HG03354 (cell line): ENCODE measurements at regions not wholly inside any gene's neighbourhood (a gene's known extent, or its start where the extent isn't known, plus 50 kb on each side); places are given as distances from the start of the nearest gene placed in this dataset.
"Not testable (repeated sequence)": the region's sequence is repeated elsewhere in the genome, so short reads cannot be mapped to it uniquely, and the experiment has no call there.

Experiments used
- ATAC-seq: cut with Tn5 transposase; IDR thresholded peaks from one replicate; pipeline ENCODE4 v1.9.1; 2021; ENCODE audit warnings: mild to moderate bottlenecking; ENCODE audit not compliant: unreplicated experiment, poor library complexity, severe bottlenecking

DNA sequence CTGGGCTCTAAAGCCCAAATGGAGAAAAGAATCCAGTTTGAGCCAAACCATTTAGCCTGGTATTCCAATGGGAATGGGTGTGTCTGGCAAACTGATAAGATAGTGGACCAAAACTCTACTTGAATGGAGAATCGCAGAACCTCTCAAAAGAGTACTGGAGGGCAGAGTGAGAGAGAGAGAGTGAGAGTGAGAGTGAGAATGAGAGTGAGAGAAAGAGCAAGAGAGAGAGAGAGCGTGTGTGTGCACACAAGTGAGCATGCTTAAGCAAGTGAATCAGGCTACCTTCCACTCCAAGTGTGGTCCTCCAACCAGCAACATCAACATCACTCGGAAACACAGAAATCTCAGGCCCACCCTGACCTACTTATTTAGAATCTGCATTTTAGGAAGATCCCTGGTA, 58.8 kb downstream of the UQCRFS1 start:
- no peak for ATAC-seq

DNA sequence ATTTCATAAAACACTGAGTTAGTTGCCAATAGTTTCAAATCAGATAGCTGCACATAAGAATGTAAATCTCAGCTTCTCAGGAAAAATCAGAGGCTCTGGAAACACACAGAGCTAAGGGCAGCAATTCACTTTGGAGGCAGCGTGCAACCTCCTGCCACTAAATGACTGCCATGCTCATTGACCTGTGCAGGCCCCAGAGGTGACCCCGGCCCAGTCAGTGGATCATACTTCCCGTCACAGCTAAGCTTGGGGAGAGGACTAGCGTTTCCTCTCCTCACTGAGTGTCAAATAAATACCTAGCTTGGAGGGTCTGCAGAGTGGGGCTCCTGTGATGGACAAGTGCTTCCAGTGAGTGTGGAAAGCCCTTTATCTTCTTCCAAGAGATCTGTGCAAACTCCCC, 67.2 kb downstream of the UQCRFS1 start:
- no peak for ATAC-seq

DNA sequence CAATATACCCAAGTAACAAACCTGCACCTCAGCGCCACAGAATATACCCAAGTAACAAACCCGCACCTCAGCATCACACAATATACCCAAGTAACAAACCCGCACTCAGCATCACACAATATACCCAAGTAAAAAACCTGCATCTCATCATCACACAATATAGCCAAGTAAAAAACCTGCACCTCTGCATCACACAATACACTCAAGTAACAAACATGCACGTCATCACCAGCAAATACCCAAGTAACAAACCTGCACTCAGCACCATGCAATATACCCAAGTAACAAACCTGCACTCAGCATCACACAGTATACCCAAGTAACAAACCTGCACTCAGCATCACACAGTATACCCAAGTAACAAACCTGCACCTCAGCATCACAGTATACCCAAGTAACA, 69.8 kb downstream of the UQCRFS1 start:
- ATAC-seq: no peak

DNA sequence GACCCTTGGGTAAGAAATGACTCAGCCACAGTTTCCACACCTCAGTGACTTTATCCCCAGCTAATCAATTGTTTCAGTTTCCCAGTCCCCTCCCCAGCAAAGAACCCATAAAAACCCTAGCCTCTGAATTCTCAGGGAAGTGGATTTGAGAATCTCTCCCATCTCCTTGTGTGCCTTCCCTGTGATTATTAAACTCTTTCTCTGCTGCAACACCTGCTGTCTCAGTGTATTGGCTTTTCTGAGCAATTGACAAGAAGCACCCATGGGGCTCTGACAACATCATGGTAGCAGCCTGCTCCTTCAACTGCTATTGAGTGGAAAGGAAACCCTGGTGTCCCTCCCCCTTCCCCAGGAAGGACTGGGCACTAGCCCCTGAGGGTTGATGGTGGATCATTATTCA, 73.7 kb downstream of the UQCRFS1 start:
- no peak for ATAC-seq

DNA sequence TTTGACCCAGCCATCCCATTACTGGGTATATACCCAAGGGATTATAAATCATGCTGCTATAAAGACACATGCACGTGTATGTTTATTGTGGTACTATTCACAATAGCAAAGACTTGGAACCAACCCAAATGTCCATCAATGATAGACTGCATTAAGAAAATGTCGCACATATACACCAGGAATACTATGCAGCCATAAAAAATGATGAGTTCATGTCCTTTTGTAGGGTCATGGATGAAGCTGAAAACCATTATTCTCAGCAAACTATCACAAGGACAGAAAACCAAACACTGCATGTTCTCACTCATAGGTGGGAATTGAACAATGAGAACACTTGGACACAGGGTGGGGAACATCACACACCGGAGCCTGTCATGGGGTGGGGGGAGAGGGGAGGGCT, 74.7 kb downstream of the UQCRFS1 start:
- ATAC-seq: not testable (repeated sequence)

DNA sequence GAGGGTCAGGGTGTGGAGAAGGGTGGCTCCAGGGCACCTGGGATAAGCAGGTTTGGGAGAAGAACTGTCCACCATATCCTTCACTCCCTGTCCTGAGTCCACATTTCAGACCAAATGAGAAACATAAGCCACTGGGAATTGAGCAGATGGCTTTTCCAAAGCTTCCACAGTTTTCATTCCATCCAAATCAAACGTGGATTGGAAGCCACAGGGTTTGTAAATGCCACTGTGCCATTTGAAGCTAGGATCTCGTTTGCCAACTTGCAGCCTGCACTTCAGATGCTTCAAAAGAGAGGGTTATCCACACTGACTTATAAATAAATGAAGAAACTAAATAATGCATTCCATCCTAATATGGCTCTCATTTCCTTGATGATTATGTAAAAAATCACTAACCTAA, 81.5 kb downstream of the UQCRFS1 start:
- ATAC-seq: no peak

DNA sequence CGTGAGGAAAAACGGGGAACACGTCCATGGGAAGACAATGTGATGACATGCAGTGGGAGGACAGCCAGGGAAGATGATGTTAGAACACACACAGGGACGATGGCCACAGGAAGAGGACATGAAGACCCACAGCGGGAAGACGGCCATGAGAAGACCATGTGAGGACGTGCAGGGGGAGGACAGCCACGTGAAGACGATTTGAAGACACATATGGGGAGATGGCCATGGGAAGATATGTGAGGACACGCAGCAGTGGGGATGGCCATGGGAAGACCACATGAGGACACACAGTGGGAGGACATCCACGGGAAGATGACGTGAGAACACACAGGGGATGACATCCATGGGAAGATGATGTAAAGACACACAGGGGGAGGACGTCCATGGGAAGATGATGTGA, 83.8 kb downstream of the UQCRFS1 start:
- ATAC-seq: no peak

DNA sequence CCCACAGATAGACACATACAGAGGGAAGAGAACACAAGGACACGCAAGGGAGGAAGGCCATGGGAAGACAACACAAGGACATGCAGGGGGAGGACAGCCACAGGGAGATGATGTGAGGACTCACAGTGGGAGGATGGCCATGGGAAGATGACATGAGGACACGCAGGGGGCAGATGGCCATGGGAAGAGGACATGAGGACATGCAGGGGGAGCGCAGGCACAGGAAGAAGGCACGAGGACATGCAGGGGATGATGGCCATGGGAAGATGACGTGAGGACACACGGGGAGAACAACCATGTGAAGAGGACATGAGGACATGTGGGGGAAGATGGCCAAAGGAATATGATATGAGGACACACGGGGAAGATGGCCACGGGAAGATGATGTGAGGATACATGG, 84.7 kb downstream of the UQCRFS1 start:
- ATAC-seq: no peak

DNA sequence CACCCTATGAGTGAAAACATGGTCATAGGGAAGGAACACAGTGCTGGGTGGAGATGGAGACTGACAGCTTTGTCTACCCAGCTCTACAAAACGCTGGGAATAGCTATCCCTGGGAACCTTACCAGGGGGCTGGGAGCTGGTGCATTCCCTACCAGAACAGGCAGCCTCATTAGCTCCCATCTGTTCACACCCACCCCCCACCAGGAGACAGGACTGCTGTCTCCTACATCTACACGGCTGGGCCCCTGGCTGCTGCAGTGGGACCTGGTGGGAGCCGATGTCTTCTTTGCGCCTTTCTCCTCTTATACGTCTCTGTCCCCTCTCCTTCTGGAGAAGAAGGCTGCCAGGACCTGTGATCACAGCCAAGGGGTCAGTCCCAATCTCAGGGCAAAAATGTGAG, 90.8 kb downstream of the UQCRFS1 start:
- no peak for ATAC-seq

DNA sequence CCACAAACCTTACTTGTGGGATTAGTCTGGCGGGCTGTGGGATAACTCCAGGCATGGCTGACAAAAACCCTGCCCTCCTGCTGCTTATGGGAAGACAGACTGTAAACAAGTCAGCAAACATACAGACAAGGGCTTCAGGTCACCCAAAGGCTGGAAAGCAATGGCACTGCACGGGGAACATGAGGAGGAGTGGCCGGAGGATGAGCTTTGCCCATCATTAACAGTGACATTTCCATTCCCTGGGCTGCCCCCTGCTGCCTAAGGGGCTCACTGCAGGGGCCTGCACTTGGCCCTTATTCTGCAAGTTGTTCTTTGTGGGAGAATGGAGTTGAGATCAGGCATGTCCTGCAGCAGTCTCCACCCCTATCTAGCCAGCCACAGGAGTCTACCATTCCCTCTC, 91.3 kb downstream of the UQCRFS1 start:
- ATAC-seq: no peak

DNA sequence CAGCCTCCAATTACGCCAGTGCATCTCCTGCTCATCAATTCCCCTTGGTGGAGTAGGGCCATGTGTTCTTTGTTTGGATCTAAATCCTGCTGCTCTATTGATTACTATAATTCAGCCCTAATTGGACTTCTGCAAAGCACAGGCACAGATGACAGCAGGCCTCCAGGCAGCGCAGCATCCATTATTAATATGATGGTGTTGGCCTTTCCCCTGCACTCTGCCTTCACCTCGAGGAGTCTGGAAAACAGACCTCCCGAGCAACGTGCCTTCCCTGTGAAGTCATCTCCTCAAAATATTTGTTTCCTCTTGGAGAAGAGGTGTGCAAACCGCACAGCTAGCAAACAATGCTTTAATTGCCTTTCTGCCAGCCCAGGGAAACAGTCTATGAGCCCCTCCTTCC, 92.5 kb downstream of the UQCRFS1 start:
- ATAC-seq: no peak

DNA sequence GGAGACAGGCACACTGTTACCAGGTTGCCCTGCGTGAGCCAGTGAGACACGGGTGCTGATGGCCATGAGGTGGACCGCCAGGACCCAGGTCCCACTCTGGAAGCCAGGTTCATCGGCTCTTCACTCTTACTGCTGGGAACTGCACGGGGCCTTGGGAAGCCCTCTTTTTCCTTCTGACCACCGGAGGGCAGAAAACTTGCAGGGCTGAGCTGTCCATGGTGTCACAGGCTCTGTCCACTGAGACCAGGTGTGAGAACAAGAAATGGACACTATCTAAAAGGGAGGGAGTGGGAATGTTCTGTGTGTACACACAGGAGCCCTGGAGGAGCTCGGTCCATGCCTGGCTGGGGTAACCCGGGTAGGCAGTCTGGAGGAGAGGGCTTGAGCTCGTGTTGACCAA, 93.4 kb downstream of the UQCRFS1 start:
- ATAC-seq: no peak

DNA sequence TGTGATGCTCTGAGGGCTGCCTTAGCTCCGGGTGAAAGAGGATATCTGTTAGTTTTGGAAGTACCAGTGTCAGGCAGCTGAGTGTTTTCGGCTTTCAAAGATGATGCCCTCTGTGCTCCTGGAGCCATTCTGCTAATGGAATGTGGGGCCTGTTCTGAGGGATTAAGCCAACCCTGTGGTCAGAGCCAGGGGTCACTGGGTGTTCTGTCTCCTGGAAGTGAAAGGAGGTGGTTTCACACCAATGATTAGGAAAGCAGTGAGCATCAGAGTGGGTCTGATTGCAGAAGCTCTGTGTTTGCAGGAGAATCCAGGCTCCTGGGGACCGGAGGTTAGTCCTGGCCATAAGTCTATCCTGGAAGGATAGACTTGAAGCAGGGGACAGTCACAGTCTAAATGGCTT, 94.6 kb downstream of the UQCRFS1 start:
- no peak for ATAC-seq

DNA sequence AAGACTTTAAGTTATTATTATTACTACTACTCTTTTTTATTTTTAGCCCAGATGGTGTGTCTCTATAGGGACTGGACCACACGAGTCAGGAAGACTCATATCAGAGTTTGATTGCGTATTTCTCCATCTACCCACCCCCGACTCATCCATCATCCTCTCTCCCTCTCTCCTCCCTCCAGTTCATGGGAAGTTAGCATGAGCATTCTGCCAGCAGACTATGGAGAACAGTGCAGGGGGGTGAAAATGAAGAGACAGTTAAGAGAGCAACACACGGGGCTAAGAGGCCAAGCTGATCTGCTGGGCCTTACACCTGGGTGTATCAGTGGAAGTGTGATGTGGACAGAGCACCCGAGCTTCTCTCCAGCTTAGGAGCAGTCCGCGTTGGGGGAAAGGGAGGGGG, 95.0 kb downstream of the UQCRFS1 start:
- no peak for ATAC-seq

DNA sequence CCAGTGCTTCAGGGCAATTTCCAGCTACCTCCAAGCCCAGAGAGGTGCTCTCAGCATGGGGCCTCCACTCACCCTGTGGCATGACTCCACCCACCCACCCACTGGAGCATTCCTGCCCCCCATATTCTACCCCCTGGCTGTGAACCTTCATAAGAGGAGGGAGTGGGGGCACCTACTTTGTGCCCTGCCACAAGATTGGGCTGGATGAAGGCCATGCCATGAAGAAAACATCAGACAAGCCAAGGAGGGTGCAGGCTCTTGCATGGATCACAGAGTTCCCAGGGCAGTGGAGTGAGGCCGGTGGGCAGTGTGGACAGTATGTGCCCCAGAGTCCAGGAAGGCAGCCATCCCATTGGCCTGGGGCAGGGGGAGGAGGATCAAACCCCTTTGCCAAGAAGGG, 97.8 kb downstream of the UQCRFS1 start:
- no peak for ATAC-seq

DNA sequence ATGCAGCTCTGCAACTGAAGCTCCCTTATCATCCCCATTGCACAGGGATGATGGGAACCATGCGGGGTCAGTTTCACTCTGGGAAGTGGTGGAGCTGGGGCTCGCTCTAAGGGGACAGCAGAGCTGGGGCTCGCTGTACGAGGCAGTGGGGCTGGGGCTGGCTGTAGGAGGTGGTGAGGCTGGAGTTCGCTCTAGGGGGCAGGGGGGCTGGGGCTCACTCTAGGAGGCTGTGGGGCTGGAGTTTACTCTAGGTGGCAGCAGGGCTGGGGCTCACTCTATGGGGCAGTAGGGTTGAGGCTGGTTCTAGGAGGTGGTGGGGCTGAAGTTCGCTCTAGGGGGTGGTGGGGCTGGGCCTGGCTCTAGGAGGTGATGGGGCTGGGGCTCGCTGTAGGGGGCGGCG, 99.1 kb downstream of the UQCRFS1 start:
- no peak for ATAC-seq

DNA sequence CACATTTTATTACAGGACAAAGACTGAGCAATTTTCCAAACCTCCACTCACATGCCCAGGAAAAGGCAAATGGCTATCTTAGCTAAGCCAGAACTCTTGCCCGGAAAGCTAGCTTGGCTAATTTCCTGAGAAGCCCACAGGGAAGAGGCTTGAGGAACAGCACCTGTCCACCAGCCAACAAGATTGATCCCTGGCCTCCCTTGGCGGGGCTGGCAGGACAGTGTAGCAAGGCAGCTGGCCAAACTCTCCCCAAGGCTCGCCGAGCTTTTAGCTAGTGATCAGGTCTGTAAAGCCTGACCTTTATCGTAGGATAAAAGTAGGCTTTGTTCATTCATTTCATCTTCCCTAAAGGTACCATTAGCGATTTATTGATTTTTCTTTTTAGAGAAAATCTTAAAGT, 101.4 kb downstream of the UQCRFS1 start:
- ATAC-seq: no peak

DNA sequence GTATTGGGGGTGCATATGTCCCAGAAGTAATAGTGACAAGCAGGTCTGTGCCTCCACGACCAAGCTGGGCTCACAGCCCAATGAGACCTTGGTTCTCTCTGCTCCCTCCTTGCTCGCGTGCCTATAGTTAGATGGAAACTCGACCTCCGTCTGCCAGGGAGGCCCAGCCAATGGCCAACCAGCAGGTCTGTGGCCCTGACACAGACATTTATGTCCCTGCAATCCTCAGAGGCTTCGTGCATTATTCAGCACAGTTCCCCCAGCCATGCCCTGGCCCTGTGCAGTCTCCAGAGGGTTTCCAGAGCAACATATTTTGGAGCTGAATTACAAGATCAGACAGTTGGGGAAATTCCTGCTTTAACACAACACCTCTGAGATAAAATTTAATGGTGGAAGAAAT, 105.1 kb downstream of the UQCRFS1 start:
- ATAC-seq: no peak

DNA sequence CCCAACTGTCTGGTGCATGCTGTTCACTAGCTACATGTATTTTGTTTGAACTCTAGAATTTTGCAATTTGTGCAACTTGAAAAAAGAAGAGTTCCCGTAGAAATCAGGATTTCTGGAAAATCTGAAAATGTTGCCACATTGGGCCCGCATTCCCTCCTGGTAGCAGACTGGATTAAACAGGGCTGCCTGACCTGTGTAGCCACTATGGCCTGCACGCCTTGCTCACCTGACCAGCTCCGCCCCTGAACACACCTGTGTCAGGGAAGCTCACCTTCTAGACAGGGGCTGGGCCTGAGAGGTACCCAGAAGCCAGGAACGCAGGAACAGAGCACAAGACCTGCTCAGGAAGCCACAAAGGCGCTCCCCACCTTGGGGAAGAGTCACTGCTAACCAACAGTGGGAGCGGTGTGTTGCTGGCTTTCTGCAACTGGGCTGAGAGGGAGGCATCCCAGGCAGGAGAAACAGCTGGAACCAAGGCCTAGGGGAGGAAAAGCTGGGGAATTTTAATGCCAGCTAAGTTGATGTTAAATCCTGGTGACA, 106.5 kb downstream of the UQCRFS1 start:
- ATAC-seq: no peak

DNA sequence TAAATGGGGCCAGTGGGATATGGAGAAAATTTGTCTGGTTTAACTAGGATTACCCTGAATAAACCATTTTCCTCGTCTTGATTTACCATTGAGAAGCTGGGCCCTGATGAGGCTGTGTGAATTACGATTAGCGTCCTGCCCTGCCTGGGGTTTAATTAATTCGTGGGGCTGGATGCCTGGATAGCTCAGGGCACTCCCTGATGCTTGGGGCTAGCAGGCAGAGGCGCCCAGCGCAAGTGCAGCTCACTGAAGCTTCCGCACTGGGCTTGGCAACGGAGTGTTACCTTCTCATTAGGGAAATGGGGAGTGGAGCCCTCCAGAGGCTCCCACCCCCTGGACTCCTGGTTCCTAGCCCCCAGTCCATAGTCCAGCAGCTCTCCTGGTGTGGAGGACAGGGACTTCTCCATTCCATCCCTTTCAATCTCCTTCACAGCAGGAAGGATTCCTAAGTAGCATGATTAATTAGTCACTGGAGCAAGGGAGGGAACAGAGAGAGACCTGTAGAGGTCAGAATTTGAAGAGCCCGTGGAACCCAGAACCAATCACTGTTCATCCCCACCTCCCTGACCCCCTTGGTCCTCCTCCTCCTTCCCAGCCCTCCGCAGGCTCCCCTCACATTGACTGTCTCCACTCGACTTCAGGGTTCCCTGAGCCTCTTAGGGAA, 107.2 kb downstream of the UQCRFS1 start:
- no peak for ATAC-seq

DNA sequence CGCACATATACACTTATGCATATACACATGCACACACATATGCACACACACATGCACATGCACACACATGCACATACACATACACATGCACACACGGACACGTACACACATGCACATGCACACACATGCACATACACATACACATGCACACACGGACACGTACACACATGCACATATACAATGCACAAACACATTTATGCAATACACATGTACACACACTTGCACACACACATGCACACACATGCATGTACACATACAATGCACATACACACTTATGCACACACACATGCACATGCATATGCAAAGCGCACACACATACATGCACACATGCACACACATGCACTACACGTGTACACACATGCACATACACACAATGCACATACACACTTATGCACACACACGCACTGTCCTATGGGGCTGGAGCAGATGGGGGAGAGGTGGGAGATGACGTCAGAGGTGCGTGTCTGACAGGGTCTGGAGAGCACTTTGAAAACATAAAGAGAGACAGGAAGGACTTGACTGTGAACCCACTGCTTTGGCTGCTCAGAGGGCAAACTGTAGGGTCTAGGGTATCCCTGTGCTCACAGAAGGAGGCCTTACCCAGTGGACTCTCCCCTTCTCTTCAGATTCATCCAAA, 108.2 kb downstream of the UQCRFS1 start:
- no peak for ATAC-seq
